ENCODE measurements at regions not wholly inside any gene's neighbourhood (a gene's known extent, or its start where the extent isn't known, plus 50 kb on each side); places are given as distances from the start of the nearest gene placed in this dataset.

- Histone ChIP-seq H3K4me3 (no peak overlapping the region), H3K27ac (no peak overlapping the region)
Measured at GRCh38 chr11:91837411-91838330, 386.9 kb upstream of the FAT3 start.

- Histone ChIP-seq H3K27ac (no peak overlapping the region), H3K4me3 (no peak overlapping the region)
Measured at GRCh38 chr11:91835051-91835560, 389.5 kb upstream of the FAT3 start.

- no peak overlapping the region for H3K27ac ChIP-seq
- H3K4me3 ChIP-seq: no peak overlapping the region
Measured at GRCh38 chr11:91828901-91829300, 395.7 kb upstream of the FAT3 start.

- no peak overlapping the region for H3K27ac ChIP-seq
- H3K4me3 ChIP-seq: no peak overlapping the region
Measured at GRCh38 chr11:91825777-91826176, 398.8 kb upstream of the FAT3 start.

GRCh38 chr11:91823252-91823830 lies 401.3 kb upstream of the FAT3 start:
- H3K27ac ChIP-seq: no peak overlapping the region
- no peak overlapping the region for H3K4me3 ChIP-seq

- no peak overlapping the region for H3K4me3 ChIP-seq
- no peak overlapping the region for H3K27ac ChIP-seq
Measured at GRCh38 chr11:91822805-91823204, 401.8 kb upstream of the FAT3 start.

- H3K27ac ChIP-seq: no peak overlapping the region
- H3K4me3 ChIP-seq: no peak overlapping the region
Measured at GRCh38 chr11:91820709-91821108, 403.9 kb upstream of the FAT3 start.

GRCh38 chr11:91819777-91820176 lies 404.8 kb upstream of the FAT3 start:
- Histone ChIP-seq H3K4me3 (no peak overlapping the region), H3K27ac (no peak overlapping the region)

GRCh38 chr11:91819195-91819594 lies 405.4 kb upstream of the FAT3 start:
- Histone ChIP-seq H3K4me3 (no peak overlapping the region), H3K27ac (no peak overlapping the region)

- Histone ChIP-seq H3K27ac (no peak overlapping the region), H3K4me3 (no peak overlapping the region)
Measured at GRCh38 chr11:91817996-91818395, 406.6 kb upstream of the FAT3 start.

GRCh38 chr11:91813263-91813662 lies 411.4 kb upstream of the FAT3 start:
- H3K27ac ChIP-seq: no peak overlapping the region
- H3K4me3 ChIP-seq: no peak overlapping the region

- H3K27ac ChIP-seq: no peak overlapping the region
- H3K4me3 ChIP-seq: no peak overlapping the region
Measured at GRCh38 chr11:91810871-91811270, 413.7 kb upstream of the FAT3 start.

- H3K27ac ChIP-seq: no peak overlapping the region
Measured at GRCh38 chr11:91805293-91805692, 419.3 kb upstream of the FAT3 start.

GRCh38 chr11:91804042-91804441 lies 420.6 kb upstream of the FAT3 start:
- Histone ChIP-seq H3K4me3 (no peak overlapping the region), H3K27ac (no peak overlapping the region)

More at GRCh38 chr11:91805293-91805692, 419.3 kb upstream of the FAT3 start:
- H3K4me3 ChIP-seq: no peak overlapping the region

GRCh38 chr11:91802475-91802874 lies 422.1 kb upstream of the FAT3 start:
- H3K27ac ChIP-seq: no peak overlapping the region
- H3K4me3 ChIP-seq: no peak overlapping the region

GRCh38 chr11:91800208-91800914 lies 424.3 kb upstream of the FAT3 start:
- Histone ChIP-seq H3K4me3 (no peak overlapping the region), H3K27ac (no peak overlapping the region)

GRCh38 chr11:91798240-91798639 lies 426.4 kb upstream of the FAT3 start:
- H3K4me3 ChIP-seq: no peak overlapping the region

GRCh38 chr11:91796999-91797398 lies 427.6 kb upstream of the FAT3 start:
- Histone ChIP-seq H3K27ac (no peak overlapping the region), H3K4me3 (no peak overlapping the region)

More at GRCh38 chr11:91798240-91798639, 426.4 kb upstream of the FAT3 start:
- H3K27ac ChIP-seq: no peak overlapping the region

GRCh38 chr11:91795139-91795887 lies 429.3 kb upstream of the FAT3 start:
- Histone ChIP-seq H3K27ac (no peak overlapping the region), H3K4me3 (no peak overlapping the region)

- Histone ChIP-seq H3K4me3 (no peak overlapping the region), H3K27ac (no peak overlapping the region)
Measured at GRCh38 chr11:91794146-91794545, 430.5 kb upstream of the FAT3 start.

Measured in skin epidermis (tissue), 12 donors.